HEK293 (cell line): ENCODE measurements at regions not wholly inside any gene's neighbourhood (a gene's known extent, or its start where the extent isn't known, plus 50 kb on each side); places are given as distances from the start of the nearest gene placed in this dataset.

Experiments used
- CTCF ChIA-PET: fragments of 350-600 bp; formaldehyde crosslinking; extraction: SDS; loops from one replicate; lab custom pipeline; 2021; ENCODE audit warnings: antibody characterized with exemption; lab: Yijun Ruan, JAX
- POLR2A ChIA-PET: fragments of 300-600 bp; formaldehyde crosslinking; extraction: SDS; loops from one replicate; lab custom pipeline; 2020; ENCODE audit warnings: antibody characterized with exemption, inconsistent platforms; lab: Yijun Ruan, JAX
- H3K27ac ChIP-seq: fragments of 200-500 bp; sonication (Bioruptor generic); 2 replicates; pipeline ENCODE4 v1.5.1; 2014; ENCODE audit warnings: low read depth, low read length, control low read depth, inconsistent platforms; ENCODE audit errors: extremely low read depth
- H3K36me3 ChIP-seq, 2 experiments: fragments of 200-500 bp in 1 of 2; sonication (Bioruptor generic) in 1 of 2; 1 replicate in 1 of 2; 2 replicates in 1 of 2; pipeline ENCODE4 v1.5.1; 2014 to 2017; ENCODE audit warnings: inconsistent platforms in 2 of 2, low read length in 2 of 2; ENCODE audit not compliant: control insufficient read depth in 2 of 2, insufficient read depth in 1 of 2
- H3K4me1 ChIP-seq: fragments of 200-500 bp; sonication (Bioruptor generic); 2 replicates; pipeline ENCODE4 v1.5.1; 2014; ENCODE audit warnings: mild to moderate bottlenecking, low read length, inconsistent platforms; ENCODE audit not compliant: control insufficient read depth, insufficient read depth
- H3K4me3 ChIP-seq: 2 replicates; pipeline ENCODE4 v1.5.1; 2011; ENCODE audit warnings: low read depth, mild to moderate bottlenecking, control low read depth, low read length, moderate library complexity
- H3K9me3 ChIP-seq: fragments of 200-500 bp; sonication (Bioruptor generic); 2 replicates; pipeline ENCODE4 v1.5.1; 2014; ENCODE audit warnings: low read depth, low read length, inconsistent platforms; ENCODE audit not compliant: control insufficient read depth, insufficient read depth
- EGR2 ChIP-seq: fragments of 450-650 bp; formaldehyde crosslinking; IDR thresholded peaks from 2 replicates; pipeline ENCODE4 v1.5.1; 2016; ENCODE audit warnings: low read depth, missing biosample characterization, missing genetic modification characterization
- GFI1B ChIP-seq: fragments of 450-650 bp; formaldehyde crosslinking; IDR thresholded peaks from 2 replicates; pipeline ENCODE4 v1.5.1; 2016; ENCODE audit warnings: missing biosample characterization, missing genetic modification characterization
- GLI2 ChIP-seq: fragments of 450-650 bp; formaldehyde crosslinking; IDR thresholded peaks from 2 replicates; pipeline ENCODE4; 2017; ENCODE audit warnings: missing biosample characterization, missing genetic modification characterization, low read depth, borderline replicate concordance
- GLI4 ChIP-seq: fragments of 450-650 bp; formaldehyde crosslinking; IDR thresholded peaks from 2 replicates; pipeline ENCODE4 v1.5.1; 2016; ENCODE audit warnings: missing biosample characterization, missing genetic modification characterization
- MYNN ChIP-seq: fragments of 450-650 bp; formaldehyde crosslinking; IDR thresholded peaks from 2 replicates; pipeline ENCODE4 v1.5.1; 2016; ENCODE audit warnings: missing biosample characterization, missing genetic modification characterization, borderline replicate concordance
- OVOL3 ChIP-seq: fragments of 450-650 bp; formaldehyde crosslinking; IDR thresholded peaks from 2 replicates; pipeline ENCODE4 v1.5.1; 2016; ENCODE audit warnings: missing biosample characterization, missing genetic modification characterization
- PATZ1 ChIP-seq: fragments of 450-650 bp; formaldehyde crosslinking; IDR thresholded peaks from 2 replicates; pipeline ENCODE4 v1.5.1; 2016; ENCODE audit warnings: missing biosample characterization, missing genetic modification characterization
- PRDM10 ChIP-seq: fragments of 450-650 bp; formaldehyde crosslinking; IDR thresholded peaks from 2 replicates; pipeline ENCODE4 v1.5.1; 2016; ENCODE audit warnings: missing biosample characterization, missing genetic modification characterization
- SP2 ChIP-seq: fragments of 450-650 bp; formaldehyde crosslinking; IDR thresholded peaks from 2 replicates; pipeline ENCODE4 v1.5.1; 2016; ENCODE audit warnings: missing biosample characterization, missing genetic modification characterization
- SP3 ChIP-seq: fragments of 450-650 bp; formaldehyde crosslinking; IDR thresholded peaks from 2 replicates; pipeline ENCODE4 v1.5.1; 2016; ENCODE audit warnings: missing biosample characterization, missing genetic modification characterization
- ZBTB21 ChIP-seq: fragments of 450-650 bp; formaldehyde crosslinking; IDR thresholded peaks from 2 replicates; pipeline ENCODE4 v1.5.1; 2017; ENCODE audit warnings: missing biosample characterization, missing genetic modification characterization
- ZNF148 ChIP-seq: fragments of 450-650 bp; formaldehyde crosslinking; IDR thresholded peaks from 2 replicates; pipeline ENCODE4 v1.5.0; 2017; ENCODE audit warnings: missing biosample characterization, missing genetic modification characterization, borderline replicate concordance
- ZNF302 ChIP-seq: fragments of 450-650 bp; formaldehyde crosslinking; IDR thresholded peaks from 2 replicates; pipeline ENCODE4 v1.5.1; 2016; ENCODE audit warnings: missing biosample characterization, missing genetic modification characterization, low read depth
- ZNF341 ChIP-seq: fragments of 450-650 bp; formaldehyde crosslinking; IDR thresholded peaks from 2 replicates; pipeline ENCODE4; 2016; ENCODE audit warnings: low read depth, missing biosample characterization, missing genetic modification characterization
- ZNF391 ChIP-seq: fragments of 450-650 bp; formaldehyde crosslinking; IDR thresholded peaks from 2 replicates; pipeline ENCODE4 v1.5.1; 2016; ENCODE audit warnings: low read depth, missing biosample characterization, missing genetic modification characterization, borderline replicate concordance
- ZNF449 ChIP-seq: fragments of 450-650 bp; formaldehyde crosslinking; IDR thresholded peaks from 2 replicates; pipeline ENCODE4 v1.5.1; 2017; ENCODE audit warnings: missing biosample characterization, mild to moderate bottlenecking, missing genetic modification characterization, moderate library complexity
- ZSCAN23 ChIP-seq: fragments of 450-650 bp; formaldehyde crosslinking; IDR thresholded peaks from 2 replicates; pipeline ENCODE4 v1.5.1; 2016; ENCODE audit warnings: missing biosample characterization, missing genetic modification characterization

- no peak for TF ChIP-seq ZBTB21 (tag by site-specific recombination)
- TF ChIP-seq SP2 (tag by site-specific recombination), result no peak
- TF ChIP-seq ZNF148 (tag by site-specific recombination), result no peak
- TF ChIP-seq ZSCAN23 (tag by site-specific recombination), result no peak
- TF ChIP-seq ZNF302, result no peak
- no peak for TF ChIP-seq GFI1B (tag by site-specific recombination)
- TF ChIP-seq PRDM10, result no peak
- TF ChIP-seq SP3 (tag by site-specific recombination), result no peak
- TF ChIP-seq EGR2, result no peak
- no peak for TF ChIP-seq MYNN (tag by site-specific recombination)
- TF ChIP-seq ZNF449 (tag by site-specific recombination), result no peak
These were observed 253.6 kb upstream of the ANO3 start (continued) for GRCh38 chr11:26078231-26078821.

- CTCF ChIA-PET, result no interaction called here
These were observed 247.6 kb upstream of the ANO3 start for GRCh38 chr11:26084313-26084712.

More at GRCh38 chr11:26084313-26084712, 247.6 kb upstream of the ANO3 start:
- H3K27ac ChIP-seq, result no peak overlapping the region
- H3K4me3 ChIP-seq, result no peak overlapping the region
- POLR2A ChIA-PET, result no interaction called here
- H3K4me1 ChIP-seq, result no peaks in the 10 kb centered on the region
- H3K9me3 ChIP-seq, result no peaks in the 10 kb centered on the region
- no peaks in the 10 kb centered on the region for H3K36me3 ChIP-seq
- TF ChIP-seq OVOL3 (no peak), PATZ1 (tag by site-specific recombination) (no peak), ZNF341 (no peak), ZNF391 (tag by site-specific recombination) (no peak), GLI4 (no peak), GLI2 (tag by site-specific recombination) (no peak)
